H9 (cell line): ENCODE measurements at regions not wholly inside any gene's neighbourhood (a gene's known extent, or its start where the extent isn't known, plus 50 kb on each side); places are given as distances from the start of the nearest gene placed in this dataset.

Experiments
- DNase-seq: peaks from one replicate; pipeline ENCODE4 v3.0.0-alpha.2; 2017
- H2AFZ ChIP-seq: one replicate; pipeline ENCODE4 v1.6.1; 2013; ENCODE audit warnings: mild to moderate bottlenecking, low read length, control low read depth, moderate library complexity
- H2AK5ac ChIP-seq: 2 replicates; pipeline ENCODE4 v1.6.1; 2013; ENCODE audit warnings: low read length, control low read depth, mixed read lengths; ENCODE audit not compliant: insufficient read length
- H2BK120ac ChIP-seq: one replicate; pipeline ENCODE4 v1.6.1; 2013; ENCODE audit warnings: low read depth, mild to moderate bottlenecking, low read length, control low read depth, inconsistent platforms; ENCODE audit not compliant: poor library complexity, severe bottlenecking
- H2BK12ac ChIP-seq: 2 replicates; pipeline ENCODE4 v1.6.1; 2013; ENCODE audit warnings: low read length, control low read depth, mixed read lengths, low read depth; ENCODE audit not compliant: insufficient read length
- H2BK15ac ChIP-seq: 2 replicates; pipeline ENCODE4 v1.6.1; 2013; ENCODE audit warnings: low read depth, low read length, control low read depth
- H2BK20ac ChIP-seq: one replicate; pipeline ENCODE4 v1.6.1; 2013; ENCODE audit warnings: low read depth, mild to moderate bottlenecking, low read length, control low read depth, inconsistent platforms; ENCODE audit not compliant: poor library complexity, severe bottlenecking
- H2BK5ac ChIP-seq: 2 replicates; pipeline ENCODE4 v1.6.1; 2013; ENCODE audit warnings: low read length, control low read depth, mixed read lengths; ENCODE audit not compliant: insufficient read length
- H3K14ac ChIP-seq: 2 replicates; pipeline ENCODE4 v1.6.1; 2013; ENCODE audit warnings: low read length, control low read depth; ENCODE audit not compliant: insufficient read depth
- H3K18ac ChIP-seq: 2 replicates; pipeline ENCODE4 v1.6.1; 2013; ENCODE audit warnings: low read depth, mild to moderate bottlenecking, mixed read lengths, low read length, control low read depth; ENCODE audit not compliant: insufficient read length
- H3K23ac ChIP-seq: 2 replicates; pipeline ENCODE4 v1.6.1; 2013; ENCODE audit warnings: low read length, control low read depth, mixed read lengths, low read depth; ENCODE audit not compliant: insufficient read length
- H3K23me2 ChIP-seq: 2 replicates; pipeline ENCODE4 v1.6.1; 2013; ENCODE audit warnings: low read depth, mild to moderate bottlenecking, mixed read lengths, low read length, control low read depth; ENCODE audit not compliant: insufficient read length, poor library complexity, severe bottlenecking
- H3K27ac ChIP-seq: 2 replicates; pipeline ENCODE4 v1.5.1; 2013; ENCODE audit warnings: low read length, control low read depth, mixed read lengths, low read depth; ENCODE audit not compliant: insufficient read length
- H3K27me3 ChIP-seq: 2 replicates; pipeline ENCODE4 v1.6.1; 2013; ENCODE audit warnings: low read length, control low read depth, inconsistent platforms; ENCODE audit not compliant: insufficient read depth
- H3K4ac ChIP-seq: 2 replicates; pipeline ENCODE4 v1.6.1; 2013; ENCODE audit warnings: low read depth, mild to moderate bottlenecking, control low read depth, inconsistent platforms, low read length, moderate library complexity
- H3K4me1 ChIP-seq: 2 replicates; pipeline ENCODE4 v1.6.1; 2013; ENCODE audit warnings: low read length, control low read depth, inconsistent platforms; ENCODE audit not compliant: insufficient read depth
- H3K4me2 ChIP-seq: 2 replicates; pipeline ENCODE4 v1.6.1; 2013; ENCODE audit warnings: low read length, control low read depth, mixed read lengths; ENCODE audit not compliant: insufficient read length, insufficient read depth
- H3K56ac ChIP-seq: 2 replicates; pipeline ENCODE4 v1.6.1; 2013; ENCODE audit warnings: low read depth, mild to moderate bottlenecking, mixed read lengths, low read length, control low read depth; ENCODE audit not compliant: insufficient read length
- H3K79me1 ChIP-seq: 2 replicates; pipeline ENCODE4 v1.6.1; 2013; ENCODE audit warnings: low read depth, mild to moderate bottlenecking, moderate library complexity, low read length, control low read depth, inconsistent platforms; ENCODE audit not compliant: insufficient read depth, poor library complexity, severe bottlenecking
- H3K79me2 ChIP-seq: 2 replicates; pipeline ENCODE4 v1.6.1; 2013; ENCODE audit warnings: low read length, control low read depth, inconsistent platforms; ENCODE audit not compliant: insufficient read depth
- H3K9ac ChIP-seq: 2 replicates; pipeline ENCODE4 v1.6.1; 2013; ENCODE audit warnings: low read length, control low read depth, mixed read lengths; ENCODE audit not compliant: insufficient read length; ENCODE audit errors: extremely low read depth
- H3K9me3 ChIP-seq: one replicate; pipeline ENCODE4 v1.6.1; 2013; ENCODE audit warnings: low read depth, low read length, inconsistent platforms; ENCODE audit not compliant: control insufficient read depth
- H3T11ph ChIP-seq: one replicate; pipeline ENCODE4 v1.6.1; 2013; ENCODE audit warnings: mild to moderate bottlenecking, low read length, control low read depth, inconsistent platforms
- H4K20me1 ChIP-seq: one replicate; pipeline ENCODE4 v1.6.1; 2013; ENCODE audit not compliant: control insufficient read depth, insufficient read length, insufficient read depth
- H4K5ac ChIP-seq: 2 replicates; pipeline ENCODE4 v1.6.1; 2013; ENCODE audit warnings: low read depth, mild to moderate bottlenecking, mixed read lengths, low read length, control low read depth; ENCODE audit not compliant: insufficient read length
- H4K8ac ChIP-seq: replicated peaks from 2 replicates; pipeline ENCODE4 v1.6.1; 2013; ENCODE audit warnings: low read length, control low read depth, mixed read lengths, low read depth; ENCODE audit not compliant: insufficient read length
- H4K91ac ChIP-seq: 2 replicates; pipeline ENCODE4 v1.6.1; 2013; ENCODE audit warnings: low read depth, mild to moderate bottlenecking, moderate library complexity, mixed read lengths, low read length, control low read depth; ENCODE audit not compliant: insufficient read length
- H3K27ac Mint-ChIP-seq, 3 experiments: 2 replicates in 2 of 3; 3 replicates in 1 of 3; pipeline ENCODE4 v1.8.0; 2020 to 2021; ENCODE audit warnings: mixed read lengths in 3 of 3, mild to moderate bottlenecking in 1 of 3, moderate library complexity in 1 of 3
- H3K27me3 Mint-ChIP-seq: 2 replicates; pipeline ENCODE4 v1.8.0; 2021; ENCODE audit warnings: low read depth, mild to moderate bottlenecking, moderate library complexity, mixed read lengths
- H3K36me3 Mint-ChIP-seq, 3 experiments: 2 replicates in 2 of 3; 3 replicates in 1 of 3; pipeline ENCODE4 v1.8.0; 2020 to 2021; ENCODE audit warnings: low read depth in 3 of 3, mixed read lengths in 3 of 3; ENCODE audit not compliant: insufficient read depth in 1 of 3
- H3K4me1 Mint-ChIP-seq, 2 experiments: 2 replicates each; pipeline ENCODE4 v1.8.0; 2020; ENCODE audit warnings: mixed read lengths in 2 of 2
- H3K4me3 Mint-ChIP-seq, 2 experiments: 2 replicates in 1 of 2; 3 replicates in 1 of 2; pipeline ENCODE4 v1.8.0; 2020 to 2021; ENCODE audit warnings: mild to moderate bottlenecking in 2 of 2, mixed read lengths in 2 of 2, moderate library complexity in 1 of 2
- H3K9me3 Mint-ChIP-seq, 2 experiments: 2 replicates in 1 of 2; 3 replicates in 1 of 2; pipeline ENCODE4 v1.8.0; 2020; ENCODE audit warnings: mild to moderate bottlenecking in 2 of 2, mixed read lengths in 2 of 2, moderate library complexity in 1 of 2
- WGBS: extraction: QIAGEN DNeasy Blood & Tissue Kit; methylation state at CpG from one replicate; pipeline ENCODE4 v1.1.7; 2013; ENCODE audit warnings: missing lambda C conversion rate, low lambda C conversion rate, mixed read lengths; ENCODE audit not compliant: insufficient read length; ENCODE audit errors: extremely low coverage; 5-methylcytosine and 5-hydroxymethylcytosine counted together
- TF ChIP-seq, protein P1 (sequence below): fragments of 200-600 bp; sonication (generic); conservative IDR thresholded peaks from 3 replicates; pipeline ENCODE4 v1.8.0; 2021; ENCODE audit warnings: antibody characterized with exemption, mild to moderate bottlenecking

GRCh38 chr4:108367751-108368150, 199.0 kb upstream of the LEF1 start:
- Histone ChIP-seq H4K5ac (no peak overlapping the region), H3K9me3 (no peaks in the 10 kb centered on the region), H3K4ac (no peak overlapping the region), H3K23me2 (no peaks in the 10 kb centered on the region), H2BK12ac (no peak overlapping the region), H2AFZ (no peak overlapping the region), H3T11ph (no peak overlapping the region), H3K79me1 (no peaks in the 10 kb centered on the region), H3K4me2 (no peak overlapping the region), H3K4me1 (no peaks in the 10 kb centered on the region), H2AK5ac (no peak overlapping the region), H2BK120ac (no peak overlapping the region), H4K91ac (no peak overlapping the region), H3K56ac (no peak overlapping the region), H2BK5ac (no peak overlapping the region), H2BK20ac (no peak overlapping the region), H3K23ac (no peak overlapping the region), H3K14ac (no peak overlapping the region), H4K20me1 (no peaks in the 10 kb centered on the region), H4K8ac (no peak overlapping the region), H3K27ac (no peak overlapping the region), H3K79me2 (no peaks in the 10 kb centered on the region), H3K9ac (no peak overlapping the region), H2BK15ac (no peak overlapping the region), H3K18ac (no peak overlapping the region), H3K27me3 (no peaks in the 10 kb centered on the region)
- Mint-ChIP-seq H3K27ac (no peak overlapping the region), H3K4me3 (no peak overlapping the region), H3K27me3 (peaks cover 2% of the 10 kb centered on the region; the same call in 1 of the 2 replicates), H3K9me3 (no peaks in the 10 kb centered on the region), H3K36me3 (no peaks in the 10 kb centered on the region), H3K4me1 (peaks cover 4 to 12% of the 10 kb centered on the region in 2 experiments; a peak in 2 of 4 replicates)
- no CpG with 5 or more reads among the region's 2 CpGs for WGBS
- DNase-seq = no peak
- TF ChIP-seq, protein P1, sequence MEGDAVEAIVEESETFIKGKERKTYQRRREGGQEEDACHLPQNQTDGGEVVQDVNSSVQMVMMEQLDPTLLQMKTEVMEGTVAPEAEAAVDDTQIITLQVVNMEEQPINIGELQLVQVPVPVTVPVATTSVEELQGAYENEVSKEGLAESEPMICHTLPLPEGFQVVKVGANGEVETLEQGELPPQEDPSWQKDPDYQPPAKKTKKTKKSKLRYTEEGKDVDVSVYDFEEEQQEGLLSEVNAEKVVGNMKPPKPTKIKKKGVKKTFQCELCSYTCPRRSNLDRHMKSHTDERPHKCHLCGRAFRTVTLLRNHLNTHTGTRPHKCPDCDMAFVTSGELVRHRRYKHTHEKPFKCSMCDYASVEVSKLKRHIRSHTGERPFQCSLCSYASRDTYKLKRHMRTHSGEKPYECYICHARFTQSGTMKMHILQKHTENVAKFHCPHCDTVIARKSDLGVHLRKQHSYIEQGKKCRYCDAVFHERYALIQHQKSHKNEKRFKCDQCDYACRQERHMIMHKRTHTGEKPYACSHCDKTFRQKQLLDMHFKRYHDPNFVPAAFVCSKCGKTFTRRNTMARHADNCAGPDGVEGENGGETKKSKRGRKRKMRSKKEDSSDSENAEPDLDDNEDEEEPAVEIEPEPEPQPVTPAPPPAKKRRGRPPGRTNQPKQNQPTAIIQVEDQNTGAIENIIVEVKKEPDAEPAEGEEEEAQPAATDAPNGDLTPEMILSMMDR = no peak
